C4-2B (cell line): ENCODE measurements at regions not wholly inside any gene's neighbourhood (a gene's known extent, or its start where the extent isn't known, plus 50 kb on each side); places are given as distances from the start of the nearest gene placed in this dataset.

Experiments
- H3K27ac ChIP-seq: fragments of 450-650 bp; 2 replicates; pipeline ENCODE4 v1.5.1; 2017
- ZFX ChIP-seq: fragments of 450-650 bp; IDR thresholded peaks from 2 replicates; pipeline ENCODE4 v1.6.1; 2017
- TF ChIP-seq, protein P1 (sequence below): fragments of 450-650 bp; conservative IDR thresholded peaks from 2 replicates; pipeline ENCODE4 v1.5.1; 2017; ENCODE audit warnings: mild to moderate bottlenecking

- TF ChIP-seq, protein P1, sequence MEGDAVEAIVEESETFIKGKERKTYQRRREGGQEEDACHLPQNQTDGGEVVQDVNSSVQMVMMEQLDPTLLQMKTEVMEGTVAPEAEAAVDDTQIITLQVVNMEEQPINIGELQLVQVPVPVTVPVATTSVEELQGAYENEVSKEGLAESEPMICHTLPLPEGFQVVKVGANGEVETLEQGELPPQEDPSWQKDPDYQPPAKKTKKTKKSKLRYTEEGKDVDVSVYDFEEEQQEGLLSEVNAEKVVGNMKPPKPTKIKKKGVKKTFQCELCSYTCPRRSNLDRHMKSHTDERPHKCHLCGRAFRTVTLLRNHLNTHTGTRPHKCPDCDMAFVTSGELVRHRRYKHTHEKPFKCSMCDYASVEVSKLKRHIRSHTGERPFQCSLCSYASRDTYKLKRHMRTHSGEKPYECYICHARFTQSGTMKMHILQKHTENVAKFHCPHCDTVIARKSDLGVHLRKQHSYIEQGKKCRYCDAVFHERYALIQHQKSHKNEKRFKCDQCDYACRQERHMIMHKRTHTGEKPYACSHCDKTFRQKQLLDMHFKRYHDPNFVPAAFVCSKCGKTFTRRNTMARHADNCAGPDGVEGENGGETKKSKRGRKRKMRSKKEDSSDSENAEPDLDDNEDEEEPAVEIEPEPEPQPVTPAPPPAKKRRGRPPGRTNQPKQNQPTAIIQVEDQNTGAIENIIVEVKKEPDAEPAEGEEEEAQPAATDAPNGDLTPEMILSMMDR: no peak
- no peak for TF ChIP-seq ZFX
- H3K27ac ChIP-seq: no peak overlapping the region
Observed at GRCh38 chr21:32130031-32130891, 148.6 kb downstream of the MIS18A start.

GRCh38 chr21:32127081-32127480, 151.8 kb downstream of the MIS18A start:
- H3K27ac ChIP-seq: no peak overlapping the region
- TF ChIP-seq ZFX: no peak
- TF ChIP-seq, protein P1: no peak

DNA sequence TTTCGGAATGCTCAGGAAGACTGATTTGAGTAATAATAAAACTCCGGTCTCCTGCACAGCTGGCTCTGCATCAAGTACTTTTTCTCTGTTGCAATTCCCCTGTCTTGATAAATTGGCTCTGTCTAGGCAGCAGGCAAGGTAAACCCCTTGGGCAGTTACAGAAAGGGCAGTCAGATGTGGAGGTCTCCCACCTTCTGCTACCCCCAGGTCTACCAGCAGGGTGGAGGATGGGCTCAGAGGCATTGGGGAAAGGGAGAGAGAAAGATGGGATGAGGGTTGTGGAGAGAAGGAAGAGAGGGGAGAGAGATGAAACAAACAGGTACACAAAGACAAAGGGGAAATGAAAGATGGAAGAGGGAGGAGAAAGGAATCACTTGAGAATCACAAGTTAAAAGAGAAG, 156.8 kb downstream of the MIS18A start:
- no peak overlapping the region for H3K27ac ChIP-seq
- TF ChIP-seq ZFX: no peak
- TF ChIP-seq, protein P1: no peak

GRCh38 chr21:32120230-32120629, 158.6 kb downstream of the MIS18A start:
- no peak overlapping the region for H3K27ac ChIP-seq
- TF ChIP-seq ZFX: no peak
- TF ChIP-seq, protein P1: no peak

DNA sequence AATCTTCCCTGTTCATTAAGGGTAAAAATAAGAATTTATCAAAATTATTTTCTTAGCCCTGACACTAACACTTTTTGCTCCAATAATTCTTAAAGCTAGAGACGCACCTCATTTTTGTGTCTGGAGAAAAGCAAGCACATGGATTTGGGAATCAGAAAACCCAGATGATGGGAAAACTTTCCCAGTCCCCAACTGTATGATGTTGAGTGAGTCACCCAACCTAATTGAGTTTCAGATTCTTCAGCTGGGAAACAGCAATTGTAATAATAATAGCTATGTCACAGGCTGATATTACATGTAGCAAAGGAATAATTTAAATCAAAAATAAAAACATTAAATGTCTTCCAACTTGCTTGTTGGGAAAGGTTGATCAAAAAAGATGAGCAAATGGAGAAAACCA, 159.0 kb downstream of the MIS18A start:
- no peak overlapping the region for H3K27ac ChIP-seq
- TF ChIP-seq, protein P1: no peak
- no peak for TF ChIP-seq ZFX

DNA sequence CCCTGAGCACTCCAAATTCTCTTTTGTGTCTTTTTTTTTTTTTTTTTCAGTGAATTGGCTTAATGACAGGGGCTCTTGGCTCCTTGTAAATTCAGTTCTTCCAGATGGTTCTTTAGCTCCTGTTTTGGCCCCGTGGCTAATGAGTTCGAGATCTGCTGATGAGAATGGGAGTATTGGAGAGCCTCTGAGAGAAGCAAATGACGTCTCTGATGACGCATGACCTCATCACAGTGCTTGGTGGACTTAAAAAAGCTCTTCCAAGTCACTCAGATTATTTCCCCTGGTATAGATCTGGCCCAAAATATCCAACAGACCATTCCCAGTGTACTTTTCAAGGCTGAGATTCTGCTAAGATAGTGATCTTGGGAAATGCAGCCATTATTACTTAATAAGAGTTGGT, 159.5 kb downstream of the MIS18A start:
- no peak overlapping the region for H3K27ac ChIP-seq
- no peak for TF ChIP-seq ZFX
- TF ChIP-seq, protein P1: no peak

GRCh38 chr21:32114419-32115035, 164.3 kb downstream of the MIS18A start:
- no peak for TF ChIP-seq ZFX
- TF ChIP-seq, protein P1: no peak
- H3K27ac ChIP-seq: no peak overlapping the region
